ENCODE measurements at regions not wholly inside any gene's neighbourhood (a gene's known extent, or its start where the extent isn't known, plus 50 kb on each side); places are given as distances from the start of the nearest gene placed in this dataset.
"Not testable (repeated sequence)": the region's sequence is repeated elsewhere in the genome, so short reads cannot be mapped to it uniquely, and the experiment has no call there.

GRCh38 chr5:86466721-86467120 lies 151.0 kb upstream of the COX7C start:
- not testable (repeated sequence) for TF ChIP-seq CTCF (IDR thresholded peaks at IDR 0.05; ENCODE audit: low read depth, low read length); POLR2A (IDR thresholded peaks at IDR 0.05; ENCODE audit: extremely low read depth, insufficient read length); MAX (IDR thresholded peaks at IDR 0.05; ENCODE audit: low read depth, low read length); MYC (IDR thresholded peaks at IDR 0.05; ENCODE audit: low read depth, low read length)

Measured in NB4 (cell line).